Erythroblast (primary cell): ENCODE measurements at regions not wholly inside any gene's neighbourhood (a gene's known extent, or its start where the extent isn't known, plus 50 kb on each side); places are given as distances from the start of the nearest gene placed in this dataset.

Experiments used
- GATA1 ChIP-seq: IDR thresholded peaks from 2 replicates; pipeline ENCODE4 v1.6.1; 2011; ENCODE audit warnings: low read depth, mild to moderate bottlenecking, control low read depth, low read length, moderate library complexity
- POLR2A ChIP-seq: IDR thresholded peaks from 2 replicates; pipeline ENCODE4 v1.6.1; 2011; ENCODE audit warnings: mild to moderate bottlenecking, low read length

DNA sequence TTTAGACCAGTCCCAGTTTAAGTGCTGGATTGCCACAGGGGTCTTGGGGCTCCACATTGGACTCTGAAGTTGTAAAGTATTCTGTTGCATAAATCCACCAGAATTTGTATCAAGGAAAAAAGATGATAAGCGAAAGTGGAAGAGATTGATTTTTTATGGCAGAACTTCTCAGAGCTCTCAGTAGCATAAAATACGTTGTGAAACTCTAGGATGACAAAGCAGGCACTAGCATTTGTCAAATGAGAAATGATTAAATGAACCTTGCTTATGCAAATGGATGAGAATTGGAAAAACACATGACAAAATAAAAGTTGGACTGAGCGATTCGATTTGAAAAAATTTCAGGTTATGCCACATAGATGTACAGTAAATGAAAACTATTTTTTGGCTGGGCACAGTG lies 253.8 kb upstream of the RAB4A start:
- TF ChIP-seq POLR2A, result no peak
- no peak for TF ChIP-seq GATA1
